Jurkat, Clone E6-1 (cell line): ENCODE measurements at regions not wholly inside any gene's neighbourhood (a gene's known extent, or its start where the extent isn't known, plus 50 kb on each side); places are given as distances from the start of the nearest gene placed in this dataset.
A peak's percentile ranks its signal among the peaks of the same experiment; 100 is the strongest.
"Not testable (repeated sequence)": the region's sequence is repeated elsewhere in the genome, so short reads cannot be mapped to it uniquely, and the experiment has no call there.

ENCODE experiments used
- DNase-seq: peaks from one replicate; pipeline ENCODE4 v3.0.0-alpha.2; 2011; ENCODE audit warnings: low read depth, low spot score
- H3K4me3 ChIP-seq: 2 replicates; pipeline ENCODE4 v1.5.1; 2011; ENCODE audit warnings: mild to moderate bottlenecking, low read length, control low read depth, moderate library complexity

DNA sequence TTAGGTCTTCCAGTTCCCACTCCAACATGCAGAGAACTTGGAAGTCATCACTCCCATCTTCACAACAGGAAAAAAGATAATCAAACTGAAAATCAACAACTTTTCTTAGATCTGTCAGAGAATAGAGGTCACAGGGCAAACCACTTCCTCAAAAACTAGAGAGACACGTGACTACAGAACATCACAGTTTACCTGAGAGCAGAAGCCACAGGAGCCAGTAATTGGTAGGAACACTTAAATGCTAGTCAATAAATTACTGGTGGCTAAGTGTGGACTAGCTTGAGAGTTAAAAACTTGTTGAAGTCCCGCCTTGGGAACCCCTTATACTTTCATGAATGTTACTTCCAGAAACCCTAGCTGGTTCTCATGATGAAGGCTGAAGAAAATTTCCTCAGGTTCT lies 81.1 kb downstream of the THSD1 start:
- H3K4me3 ChIP-seq, DNase-seq: not testable (repeated sequence)

DNA sequence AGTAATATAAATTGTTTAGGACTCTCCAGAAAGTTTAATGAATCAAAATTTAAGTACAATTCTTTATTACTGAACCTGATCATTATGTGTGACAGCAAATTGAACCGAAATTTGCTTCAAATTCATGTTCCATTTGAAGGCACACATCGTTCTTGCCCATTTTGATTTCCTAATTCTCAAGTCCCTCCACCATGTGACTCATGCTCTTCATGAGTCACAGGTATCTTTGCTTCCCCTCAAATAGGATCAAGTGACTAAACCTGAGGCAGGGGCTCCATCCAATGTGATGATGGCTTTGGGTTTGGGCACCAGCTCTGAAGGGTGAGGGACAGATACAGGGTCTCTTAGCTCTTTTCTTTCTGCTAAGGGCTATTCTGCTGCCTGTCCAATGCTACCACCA lies 86.1 kb downstream of the THSD1 start:
- DNase-seq: no peak
- no peak overlapping the region for H3K4me3 ChIP-seq

DNA sequence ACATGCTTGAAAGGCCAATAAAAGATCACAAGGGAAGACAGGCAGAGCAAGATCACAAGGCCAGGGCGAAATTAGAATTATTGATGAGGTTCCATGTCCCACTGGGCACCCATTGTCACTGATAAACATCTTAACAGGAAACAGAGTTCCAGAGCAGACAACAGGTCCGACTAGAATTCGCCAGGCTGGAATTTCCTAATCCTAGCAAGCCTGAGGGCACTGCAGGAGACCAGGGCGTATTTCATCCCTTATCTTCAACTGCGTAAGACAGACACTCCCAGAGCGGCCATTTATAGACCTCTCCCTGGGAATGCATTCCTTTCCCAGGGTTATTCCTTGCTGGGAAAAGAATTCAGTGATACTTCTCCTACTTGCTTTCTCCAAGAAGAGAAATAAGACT lies 96.1 kb downstream of the THSD1 start:
- DNase-seq, H3K4me3 ChIP-seq: not testable (repeated sequence)

DNA sequence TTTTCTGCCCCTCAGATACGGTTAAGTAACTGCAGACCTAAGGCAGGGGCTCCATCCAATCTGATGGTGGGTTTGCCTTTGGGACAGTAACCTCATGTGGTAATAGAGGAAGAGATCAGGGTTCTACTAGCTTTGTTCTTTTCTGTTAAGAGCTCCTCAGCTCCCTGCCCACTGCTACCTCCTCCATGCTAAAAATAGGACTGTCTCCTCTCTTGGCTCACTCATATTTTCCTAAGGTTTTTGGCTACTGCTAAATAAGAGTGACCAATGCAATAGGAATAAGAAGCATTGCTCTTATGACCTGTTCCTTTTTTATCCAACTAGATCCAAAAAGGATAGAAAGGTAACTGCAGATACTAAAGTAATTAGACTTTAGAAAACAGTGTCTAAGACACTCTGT lies 99.6 kb downstream of the THSD1 start:
- not testable (repeated sequence) for DNase-seq

DNA sequence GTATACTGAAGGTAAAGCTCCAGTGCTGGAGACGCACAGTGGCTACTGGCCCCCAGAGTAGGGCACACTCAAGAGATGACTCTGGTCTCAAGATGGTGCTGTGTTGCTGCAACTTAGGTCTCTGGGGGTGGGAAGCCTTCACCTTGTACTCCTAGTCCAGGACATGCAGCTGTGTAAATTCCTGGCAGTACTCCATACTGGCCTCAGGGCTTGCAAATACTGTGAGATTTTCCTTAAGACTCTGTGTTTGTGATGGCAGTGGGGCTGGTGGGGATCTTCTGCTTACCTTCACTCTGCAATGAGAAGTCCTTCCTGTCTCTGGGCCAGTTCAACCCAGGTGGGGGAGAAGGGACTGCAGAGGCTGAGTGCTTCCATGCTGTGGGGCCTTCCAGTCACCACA lies 102.9 kb downstream of the THSD1 start:
- DNase-seq: not testable (repeated sequence)

More for the DNA sequence above, 99.6 kb downstream of the THSD1 start:
- not testable (repeated sequence) for H3K4me3 ChIP-seq

DNA sequence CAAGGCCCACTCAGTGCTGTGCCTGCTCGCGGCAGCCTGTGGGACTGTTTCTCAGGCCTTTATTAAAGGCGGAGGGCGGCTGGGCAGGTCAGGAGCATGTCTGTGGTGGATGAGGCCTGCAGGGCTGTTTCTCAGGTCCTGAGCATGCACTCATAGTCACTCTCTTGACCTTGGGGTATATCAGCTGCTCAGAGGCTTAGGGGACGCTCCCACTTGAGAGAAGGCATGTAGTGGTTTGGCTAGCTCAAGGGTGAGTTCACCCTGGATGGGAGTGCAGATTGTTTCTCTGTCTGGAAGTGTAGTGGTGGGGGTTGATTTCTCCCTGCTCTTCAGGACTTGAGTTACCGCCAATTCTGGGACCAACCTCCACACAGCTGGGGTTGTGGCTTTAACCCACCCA lies 103.3 kb downstream of the THSD1 start:
- DNase-seq: not testable (repeated sequence)

More for the DNA sequence above, 102.9 kb downstream of the THSD1 start:
- H3K4me3 ChIP-seq: not testable (repeated sequence)

DNA sequence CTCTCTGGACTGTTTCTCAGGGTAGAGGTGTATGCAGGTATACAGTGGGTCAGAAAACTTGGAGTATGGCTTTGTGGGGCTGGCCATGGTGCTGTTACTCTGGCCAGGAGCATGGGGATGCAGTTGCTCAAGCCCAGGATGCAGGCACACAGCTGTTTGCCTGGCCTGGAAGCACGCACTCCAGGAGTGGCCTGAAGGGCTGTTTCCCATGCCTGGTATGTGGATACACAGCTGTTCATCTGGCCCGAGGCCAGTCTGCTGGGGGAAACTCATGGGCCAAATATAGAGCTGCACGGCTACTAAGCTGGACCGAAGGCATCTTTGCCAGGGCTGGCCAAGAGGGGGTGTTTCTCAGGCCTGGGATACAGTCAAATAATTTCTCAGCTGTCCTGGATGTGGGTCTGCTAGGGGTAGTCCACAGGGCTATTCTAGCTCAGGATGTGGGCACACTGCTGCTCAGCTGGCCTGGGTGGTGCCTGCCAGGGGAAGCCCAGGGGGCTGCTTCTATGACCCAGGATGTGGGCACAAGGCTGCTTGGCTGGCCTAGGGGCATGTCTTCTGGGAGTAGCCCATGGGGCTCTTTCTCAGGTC lies 104.1 kb downstream of the THSD1 start:
- H3K4me3 ChIP-seq, DNase-seq: not testable (repeated sequence)

More for the DNA sequence above, 103.3 kb downstream of the THSD1 start:
- not testable (repeated sequence) for H3K4me3 ChIP-seq

DNA sequence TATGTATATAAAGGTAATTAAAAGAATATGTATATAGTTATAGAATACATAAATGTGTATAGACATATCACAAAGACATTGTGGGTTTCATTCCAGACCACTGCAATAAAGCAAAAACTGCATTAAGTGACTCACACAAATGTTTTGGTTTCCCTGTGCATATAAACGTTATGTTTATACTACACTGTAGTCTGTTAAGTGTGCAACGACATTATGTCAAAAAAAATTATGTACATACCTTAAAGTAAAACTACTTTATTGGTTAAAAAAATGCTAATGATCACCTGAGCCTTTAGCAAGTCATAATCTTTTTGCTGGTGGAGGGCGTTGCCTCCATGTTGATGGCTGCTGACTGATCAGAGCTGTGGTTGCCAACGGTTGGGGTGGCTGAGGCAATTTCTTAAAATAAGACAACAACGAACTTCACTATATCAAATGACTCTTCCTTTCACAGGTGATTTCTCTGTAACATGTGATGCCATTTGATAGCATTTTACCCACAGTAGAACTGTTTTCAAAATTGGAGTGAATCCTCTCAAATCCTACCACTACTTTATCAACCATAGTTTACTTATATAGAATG lies 107.8 kb downstream of the THSD1 start:
- H3K4me3 ChIP-seq, DNase-seq: not testable (repeated sequence)

DNA sequence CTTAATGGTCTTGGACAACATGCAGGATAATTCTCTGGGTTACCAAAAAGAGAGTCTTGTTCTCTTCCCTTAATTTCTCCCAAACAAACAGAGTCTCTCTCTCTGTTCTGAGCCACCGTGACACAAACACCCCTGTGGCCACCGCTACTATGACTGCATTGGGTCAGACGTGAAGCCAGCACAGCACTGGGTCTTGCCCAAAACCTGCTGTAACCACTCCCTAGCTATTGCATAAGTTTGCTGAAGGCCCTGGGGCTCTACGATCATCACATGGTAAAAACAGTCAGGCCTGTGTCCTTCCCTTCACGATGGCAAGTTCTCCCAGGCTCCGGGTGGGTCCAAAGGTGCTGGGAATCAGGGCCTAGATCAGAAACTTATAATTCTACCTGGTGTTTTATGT lies 117.1 kb downstream of the THSD1 start:
- not testable (repeated sequence) for H3K4me3 ChIP-seq, DNase-seq

DNA sequence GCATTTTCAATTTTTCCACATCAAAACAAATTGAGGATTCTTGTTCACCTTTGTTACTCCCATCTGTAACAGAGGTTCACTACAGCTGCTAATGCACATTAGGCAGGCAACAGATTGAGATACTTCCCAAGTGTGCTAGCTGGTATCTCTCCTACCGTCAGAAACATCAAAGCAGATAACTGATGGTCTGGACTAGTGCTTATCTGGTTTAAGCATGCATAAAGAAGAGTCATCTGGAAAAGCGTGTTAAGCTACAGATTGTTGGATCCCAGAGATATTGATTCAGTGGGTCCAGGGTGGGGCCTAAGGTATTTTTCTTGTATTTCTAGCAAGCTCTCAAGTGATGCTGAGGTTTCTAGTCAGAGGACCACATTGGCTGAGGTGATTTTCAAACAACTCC lies 122.0 kb upstream of the NEK3 start:
- not testable (repeated sequence) for DNase-seq

DNA sequence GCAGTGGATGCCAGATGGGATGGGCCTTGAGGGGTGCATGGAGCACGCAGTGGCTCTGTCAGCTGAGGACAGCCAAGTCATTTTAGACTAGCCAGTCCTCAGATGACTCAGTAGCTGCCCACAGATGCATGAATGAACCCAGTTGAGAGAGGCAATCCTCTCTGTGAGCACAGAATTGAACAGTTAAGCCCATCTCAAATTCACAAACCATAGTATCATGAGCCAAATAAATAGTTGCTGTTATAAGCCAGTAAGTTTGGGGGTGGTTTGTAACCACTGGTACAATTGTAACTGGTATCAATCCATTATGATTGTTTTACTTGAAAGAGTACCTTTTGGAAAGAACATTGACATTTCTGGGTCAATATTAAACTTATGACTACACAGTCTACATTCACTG lies 120.0 kb upstream of the NEK3 start:
- not testable (repeated sequence) for H3K4me3 ChIP-seq, DNase-seq

More for the DNA sequence above, 122.0 kb upstream of the NEK3 start:
- H3K4me3 ChIP-seq: not testable (repeated sequence)

DNA sequence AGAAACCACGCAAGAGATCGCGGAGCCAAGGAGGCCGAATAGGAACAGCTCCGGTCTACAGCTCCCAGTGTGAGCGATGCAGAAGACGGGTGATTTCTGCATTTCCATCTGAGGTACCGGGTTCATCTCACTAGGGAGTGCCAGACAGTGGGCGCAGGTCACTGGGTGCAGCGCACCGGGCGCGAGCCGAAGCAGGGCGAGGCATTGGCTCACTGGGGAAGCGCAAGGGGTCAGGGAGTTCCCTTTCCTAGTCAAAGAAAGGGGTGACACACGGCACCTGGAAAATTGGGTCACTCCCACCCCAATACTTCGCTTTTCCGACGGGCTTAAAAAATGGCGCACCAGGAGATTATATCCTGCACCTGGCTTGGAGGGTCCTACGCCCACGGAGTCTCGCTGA lies 94.9 kb upstream of the NEK3 start:
- not testable (repeated sequence) for DNase-seq

DNA sequence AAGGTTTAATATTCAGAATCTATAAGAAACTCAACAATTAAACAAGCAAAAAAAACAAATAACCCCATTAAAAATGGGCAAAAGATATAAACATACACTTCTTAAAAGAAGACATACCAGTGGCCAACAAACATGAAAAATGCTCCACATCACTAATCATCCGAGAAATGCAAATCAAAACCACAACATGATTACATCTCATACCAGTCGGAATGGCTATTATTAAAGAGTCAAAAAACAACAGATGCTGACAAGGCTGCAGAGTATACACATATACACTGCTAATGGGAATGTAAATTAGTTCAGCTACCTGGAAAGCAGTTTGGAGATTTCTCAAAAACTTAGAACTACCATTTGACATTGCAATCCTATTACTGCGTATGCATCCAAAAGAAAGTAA lies 81.4 kb upstream of the NEK3 start:
- DNase-seq, H3K4me3 ChIP-seq: not testable (repeated sequence)

More for the DNA sequence above, 94.9 kb upstream of the NEK3 start:
- not testable (repeated sequence) for H3K4me3 ChIP-seq

DNA sequence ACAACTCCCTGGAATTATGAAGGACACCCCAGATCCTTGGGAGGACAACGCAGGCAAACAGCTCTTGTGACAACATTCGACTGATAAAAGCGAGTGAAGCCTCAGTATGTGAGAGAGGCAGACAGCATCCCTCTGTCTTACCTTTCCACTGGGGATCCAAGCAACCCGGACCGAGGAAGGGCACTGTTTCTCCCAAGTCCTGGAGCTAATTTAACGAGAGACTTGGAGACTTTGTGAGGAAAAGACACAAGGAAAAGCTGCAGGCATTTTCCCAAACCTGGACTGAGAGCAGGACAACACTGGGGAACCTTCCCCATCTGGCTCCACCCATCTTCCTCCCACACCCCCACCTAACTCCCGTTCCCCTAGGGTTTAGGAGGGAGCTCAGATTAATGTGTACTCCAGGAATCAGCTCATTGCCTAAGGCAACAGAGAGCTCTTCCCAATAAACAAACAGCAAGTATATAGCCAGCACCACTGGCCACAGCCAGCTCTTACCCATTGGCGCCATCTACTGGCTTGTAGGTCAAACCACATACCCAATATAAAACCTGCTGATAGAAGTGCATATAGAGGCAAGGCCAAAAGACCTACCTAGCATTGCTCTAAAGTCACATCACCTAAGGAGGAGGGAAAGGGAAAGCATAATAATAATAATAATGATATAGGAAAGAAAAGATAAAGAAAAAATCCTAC lies 76.7 kb upstream of the NEK3 start:
- not testable (repeated sequence) for H3K4me3 ChIP-seq
- DNase-seq: peak; percentile 57

DNA sequence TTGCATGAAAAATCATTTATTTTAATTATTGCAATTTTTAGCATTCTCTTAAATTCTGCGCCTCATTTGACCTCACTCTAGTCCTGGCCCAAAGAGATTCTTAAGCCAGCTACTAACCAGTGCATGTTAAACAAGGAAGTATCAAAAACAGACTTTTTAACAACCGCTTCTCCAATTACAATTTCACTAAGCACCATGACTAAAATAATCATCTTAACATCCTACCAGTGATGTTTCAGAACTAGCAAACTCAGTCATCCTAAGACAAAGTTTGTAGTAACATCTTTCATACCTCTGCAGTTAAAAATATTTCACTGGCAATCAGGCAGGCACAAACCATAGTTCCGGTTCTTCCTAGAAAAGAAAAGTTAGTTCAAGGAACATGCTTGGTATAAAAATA lies 75.5 kb upstream of the NEK3 start:
- not testable (repeated sequence) for DNase-seq, H3K4me3 ChIP-seq

DNA sequence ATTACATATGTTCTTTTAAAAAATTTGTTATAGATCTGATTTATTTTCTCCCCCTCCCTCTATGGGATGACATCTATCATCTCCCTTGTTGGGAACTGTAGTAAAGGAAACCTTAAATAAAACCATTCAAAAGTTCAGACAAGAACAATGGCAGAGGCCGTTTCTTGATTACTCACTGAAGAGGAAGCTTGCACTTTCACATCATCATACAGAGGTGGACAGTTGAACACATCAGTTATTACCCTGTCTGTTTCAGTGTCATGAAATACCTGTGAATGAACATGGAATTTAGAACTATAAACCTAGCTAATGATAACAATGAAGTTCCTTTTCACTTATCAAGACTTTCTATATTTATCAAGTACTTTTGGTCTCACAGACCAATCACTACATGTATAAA lies 63.7 kb upstream of the NEK3 start:
- not testable (repeated sequence) for DNase-seq, H3K4me3 ChIP-seq

DNA sequence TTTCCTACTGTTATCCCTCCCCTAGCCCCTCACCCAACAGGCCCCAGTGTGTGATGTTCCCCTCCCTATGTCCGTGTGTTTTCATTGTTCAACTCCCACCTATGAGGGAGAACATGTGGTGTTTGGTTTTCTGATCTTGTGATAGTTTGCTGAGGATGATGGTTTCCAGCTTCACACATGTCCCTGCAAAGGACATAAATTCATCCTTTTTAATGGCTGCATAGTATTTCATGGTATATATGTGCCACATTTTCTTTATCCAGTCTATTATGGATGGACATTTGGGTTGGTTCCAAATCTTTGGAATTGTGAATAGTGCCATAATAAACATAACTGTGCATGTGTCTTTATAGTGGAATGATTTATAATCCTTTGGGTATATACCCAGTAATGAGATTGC lies 54.5 kb upstream of the NEK3 start:
- H3K4me3 ChIP-seq: not testable (repeated sequence)

DNA sequence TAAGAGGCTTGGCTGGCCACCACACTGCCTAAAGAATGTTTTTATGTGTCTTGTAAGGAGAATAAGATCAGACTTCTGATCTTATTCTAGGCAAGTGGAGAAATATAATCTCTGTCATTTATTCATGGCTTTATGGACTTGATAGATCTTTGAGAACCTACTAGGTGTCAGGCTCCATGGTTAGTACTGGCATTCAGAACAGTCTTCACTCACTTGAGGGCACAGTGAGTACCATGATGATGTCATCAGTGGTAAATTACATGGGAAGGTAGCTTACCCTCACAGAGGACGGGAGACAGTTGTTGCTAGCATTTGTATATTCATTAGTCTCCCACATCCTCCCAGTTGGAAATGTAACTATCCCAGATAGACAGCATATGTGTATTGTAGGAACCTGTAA lies 53.5 kb upstream of the NEK3 start:
- not testable (repeated sequence) for DNase-seq

More for the DNA sequence above, 54.5 kb upstream of the NEK3 start:
- DNase-seq: not testable (repeated sequence)

DNA sequence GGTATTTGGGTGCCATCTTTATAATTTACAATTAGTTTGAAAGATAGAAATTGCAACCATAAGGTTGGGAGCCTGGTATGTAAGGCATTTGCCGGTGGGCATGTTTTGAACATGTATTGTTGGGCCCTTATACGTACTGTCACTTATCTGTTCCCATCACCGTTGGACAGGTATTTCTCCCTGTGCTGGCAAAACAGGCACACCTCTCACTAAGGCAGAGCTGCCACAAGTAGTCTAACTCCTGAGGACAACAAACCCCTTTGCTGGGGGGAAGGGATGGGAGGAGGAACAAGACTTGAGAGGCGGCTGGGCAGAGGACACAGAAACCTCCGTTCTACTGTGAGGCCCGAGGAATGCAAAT lies 52.0 kb upstream of the NEK3 start:
- not testable (repeated sequence) for H3K4me3 ChIP-seq, DNase-seq

More for the DNA sequence above, 53.5 kb upstream of the NEK3 start:
- not testable (repeated sequence) for H3K4me3 ChIP-seq
